ENCODE measurements at regions not wholly inside any gene's neighbourhood (a gene's known extent, or its start where the extent isn't known, plus 50 kb on each side); places are given as distances from the start of the nearest gene placed in this dataset.

DNA sequence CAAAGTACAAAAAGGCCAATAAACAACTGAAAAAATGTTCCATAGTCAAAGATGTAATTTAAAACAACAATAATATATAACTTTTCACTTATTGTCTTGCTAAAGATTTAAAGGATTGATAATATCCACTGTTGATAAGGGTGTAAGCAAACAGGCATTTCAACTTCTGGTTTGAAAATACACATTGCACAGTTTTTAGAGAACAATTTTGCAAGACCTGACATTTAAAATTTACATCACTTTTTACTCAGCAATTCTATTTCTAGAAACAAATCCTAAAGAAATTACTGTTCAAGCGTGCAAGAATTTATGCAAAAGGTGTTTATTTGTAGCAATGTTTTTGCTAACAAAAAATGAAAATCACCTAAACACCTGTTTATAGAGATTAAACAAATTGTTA lies 120.4 kb downstream of the TDRD15 start:
- DNase-seq (ENCODE audit: low read depth, low spot score) = no peak
- Histone ChIP-seq H3K4me3 (replicated peaks in 1 of 2; ENCODE audit: low read depth in 1 of 2, low read length in 2 of 2) (no peak overlapping the region), H3K9ac (ENCODE audit: low read length) (no peak overlapping the region), H2AFZ (ENCODE audit: low read depth, low read length, poor library complexity, severe bottlenecking) (no peak overlapping the region), H3K9me3 (ENCODE audit: control insufficient read depth in 1 of 2, insufficient read depth in 1 of 2, low read depth in 1 of 2, low read length in 2 of 2) (no peaks in the 10 kb centered on the region), H3K9me2 (ENCODE audit: insufficient read depth) (no peaks in the 10 kb centered on the region), H3K27ac (ENCODE audit: low read depth, low read length) (no peak overlapping the region), H3K27me3 (ENCODE audit: insufficient read depth, low read length) (no peaks in the 10 kb centered on the region), H3K4me2 (ENCODE audit: low read length) (no peak overlapping the region), H3K4me1 (ENCODE audit: control insufficient read depth in 1 of 2, insufficient read depth in 2 of 2, low read length in 2 of 2) (no peaks in the 10 kb centered on the region), H3K36me3 (ENCODE audit: control insufficient read depth in 1 of 2, insufficient read depth in 2 of 2, low read length in 2 of 2) (no peaks in the 10 kb centered on the region), H4K20me1 (ENCODE audit: insufficient read depth) (no peaks in the 10 kb centered on the region), H3K79me2 (ENCODE audit: insufficient read depth, low read length) (no peaks in the 10 kb centered on the region)
- no TSS peak for BruUV-seq (replicated peaks)
- intact Hi-C loops (cut with micrococcal nuclease) = no loop called here
- TF ChIP-seq ZNF274 (IDR thresholded peaks at IDR 0.05; ENCODE audit: low read depth, low read length) (no peak), SRF (IDR thresholded peaks at IDR 0.05; ENCODE audit: low read depth) (no peak)
- CTCF ChIA-PET = no interaction called here
- RAD21 ChIA-PET (ENCODE audit: low non-redundant PET in 1 of 2, low total read pairs in 2 of 2, uncharacterized antibody in 2 of 2, unreplicated experiment in 2 of 2) = no interaction called here
- ATAC-seq = no peak
- POLR2A ChIA-PET = no interaction called here

DNA sequence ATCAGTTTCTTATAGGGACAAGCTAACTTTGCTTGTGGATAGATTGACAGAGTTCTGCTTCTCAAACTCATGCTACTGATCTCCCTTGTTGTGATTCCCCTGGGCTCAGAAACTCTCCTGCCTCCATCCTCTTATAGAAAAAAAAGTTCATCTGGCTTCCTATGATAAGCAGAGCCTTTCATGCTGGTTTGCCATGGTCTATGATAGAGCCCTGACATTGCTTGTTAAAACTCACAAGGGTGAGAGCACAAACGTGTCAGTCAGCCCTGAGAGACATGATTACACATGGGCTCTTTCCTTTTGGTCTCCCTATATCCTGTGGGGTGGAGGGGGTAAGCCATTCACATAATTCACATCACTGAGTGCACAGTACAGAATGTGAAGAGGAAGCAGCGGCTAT lies 121.8 kb downstream of the TDRD15 start:
- POLR2A ChIA-PET = no interaction called here
- RAD21 ChIA-PET (ENCODE audit: low non-redundant PET in 1 of 2, low total read pairs in 2 of 2, uncharacterized antibody in 2 of 2, unreplicated experiment in 2 of 2) = no interaction called here
- CTCF ChIA-PET = no interaction called here

More for the DNA sequence above, 121.8 kb downstream of the TDRD15 start:
- no peak overlapping the region for H3K9ac ChIP-seq (ENCODE audit: low read length)
- no peaks in the 10 kb centered on the region for H3K9me3 ChIP-seq (ENCODE audit: control insufficient read depth in 1 of 2, insufficient read depth in 1 of 2, low read depth in 1 of 2, low read length in 2 of 2)
- no peak for ATAC-seq
- TF ChIP-seq YY1 (IDR thresholded peaks at IDR 0.05; ENCODE audit: extremely low read depth, insufficient replicate concordance, low read depth, low read length) (no peak), CBX3 (IDR thresholded peaks at IDR 0.05; ENCODE audit: low read depth) (no peak), MAX (IDR thresholded peaks at IDR 0.05) (no peak), ZNF274 (IDR thresholded peaks at IDR 0.05; ENCODE audit: low read depth, low read length) (no peak), SIN3A (IDR thresholded peaks at IDR 0.05; ENCODE audit: low read depth) (no peak), POLR2AphosphoS5 (IDR thresholded peaks at IDR 0.05; ENCODE audit: low read depth, low read length) (no peak), ATF3 (IDR thresholded peaks at IDR 0.05) (no peak), ZBTB33 (IDR thresholded peaks at IDR 0.05; ENCODE audit: extremely low read depth, insufficient replicate concordance, low read length) (no peak), ZFX (IDR thresholded peaks at IDR 0.05) (no peak), CEBPB (IDR thresholded peaks at IDR 0.05; ENCODE audit: low read depth) (no peak), EGR1 (IDR thresholded peaks at IDR 0.05; ENCODE audit: low read depth) (no peak), ELF1 (IDR thresholded peaks at IDR 0.05; ENCODE audit: borderline replicate concordance, low read depth) (no peak)
- TF ChIP-seq, protein P1, sequence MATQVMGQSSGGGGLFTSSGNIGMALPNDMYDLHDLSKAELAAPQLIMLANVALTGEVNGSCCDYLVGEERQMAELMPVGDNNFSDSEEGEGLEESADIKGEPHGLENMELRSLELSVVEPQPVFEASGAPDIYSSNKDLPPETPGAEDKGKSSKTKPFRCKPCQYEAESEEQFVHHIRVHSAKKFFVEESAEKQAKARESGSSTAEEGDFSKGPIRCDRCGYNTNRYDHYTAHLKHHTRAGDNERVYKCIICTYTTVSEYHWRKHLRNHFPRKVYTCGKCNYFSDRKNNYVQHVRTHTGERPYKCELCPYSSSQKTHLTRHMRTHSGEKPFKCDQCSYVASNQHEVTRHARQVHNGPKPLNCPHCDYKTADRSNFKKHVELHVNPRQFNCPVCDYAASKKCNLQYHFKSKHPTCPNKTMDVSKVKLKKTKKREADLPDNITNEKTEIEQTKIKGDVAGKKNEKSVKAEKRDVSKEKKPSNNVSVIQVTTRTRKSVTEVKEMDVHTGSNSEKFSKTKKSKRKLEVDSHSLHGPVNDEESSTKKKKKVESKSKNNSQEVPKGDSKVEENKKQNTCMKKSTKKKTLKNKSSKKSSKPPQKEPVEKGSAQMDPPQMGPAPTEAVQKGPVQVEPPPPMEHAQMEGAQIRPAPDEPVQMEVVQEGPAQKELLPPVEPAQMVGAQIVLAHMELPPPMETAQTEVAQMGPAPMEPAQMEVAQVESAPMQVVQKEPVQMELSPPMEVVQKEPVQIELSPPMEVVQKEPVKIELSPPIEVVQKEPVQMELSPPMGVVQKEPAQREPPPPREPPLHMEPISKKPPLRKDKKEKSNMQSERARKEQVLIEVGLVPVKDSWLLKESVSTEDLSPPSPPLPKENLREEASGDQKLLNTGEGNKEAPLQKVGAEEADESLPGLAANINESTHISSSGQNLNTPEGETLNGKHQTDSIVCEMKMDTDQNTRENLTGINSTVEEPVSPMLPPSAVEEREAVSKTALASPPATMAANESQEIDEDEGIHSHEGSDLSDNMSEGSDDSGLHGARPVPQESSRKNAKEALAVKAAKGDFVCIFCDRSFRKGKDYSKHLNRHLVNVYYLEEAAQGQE (IDR thresholded peaks at IDR 0.05; ENCODE audit: low read depth) = no peak
- H3K4me1 ChIP-seq (ENCODE audit: control insufficient read depth in 1 of 2, insufficient read depth in 2 of 2, low read length in 2 of 2) = no peaks in the 10 kb centered on the region
- H3K36me3 ChIP-seq (ENCODE audit: control insufficient read depth in 1 of 2, insufficient read depth in 2 of 2, low read length in 2 of 2) = no peaks in the 10 kb centered on the region
- DNase-seq (ENCODE audit: low read depth, low spot score) = no peak
- H3K4me2 ChIP-seq (ENCODE audit: low read length) = no peak overlapping the region
- no peak overlapping the region for H3K4me3 ChIP-seq (replicated peaks in 1 of 2; ENCODE audit: low read depth in 1 of 2, low read length in 2 of 2)
- H2AFZ ChIP-seq (ENCODE audit: low read depth, low read length, poor library complexity, severe bottlenecking) = no peak overlapping the region
- intact Hi-C loops (cut with micrococcal nuclease) = no loop called here
- H3K27me3 ChIP-seq (ENCODE audit: insufficient read depth, low read length) = no peaks in the 10 kb centered on the region
- H3K27ac ChIP-seq (ENCODE audit: low read depth, low read length) = no peak overlapping the region
- no peaks in the 10 kb centered on the region for H4K20me1 ChIP-seq (ENCODE audit: insufficient read depth)
- H3K9me2 ChIP-seq (ENCODE audit: insufficient read depth) = no peaks in the 10 kb centered on the region
- BruUV-seq (replicated peaks) = no TSS peak
- H3K79me2 ChIP-seq (ENCODE audit: insufficient read depth, low read length) = no peaks in the 10 kb centered on the region
